Left ventricle myocardium inferior (tissue), 1 donor: ENCODE measurements at regions not wholly inside any gene's neighbourhood (a gene's known extent, or its start where the extent isn't known, plus 50 kb on each side); places are given as distances from the start of the nearest gene placed in this dataset.

ENCODE experiments used
- DNase-seq: peaks from one replicate; pipeline ENCODE4 v3.0.0-alpha.2; 2020
- H3K27ac ChIP-seq: fragments of 200-600 bp; replicated peaks from 2 replicates; pipeline ENCODE4 v1.8.0; 2021
- H3K27me3 ChIP-seq: fragments of 200-600 bp; 2 replicates; pipeline ENCODE4 v1.8.0; 2021; ENCODE audit warnings: low read depth
- H3K36me3 ChIP-seq: fragments of 200-600 bp; 2 replicates; pipeline ENCODE4 v1.8.0; 2021
- H3K4me1 ChIP-seq: fragments of 200-600 bp; 2 replicates; pipeline ENCODE4 v1.8.0; 2021
- H3K4me3 ChIP-seq: fragments of 200-600 bp; 2 replicates; pipeline ENCODE4 v1.8.0; 2021; ENCODE audit warnings: mild to moderate bottlenecking, moderate library complexity
- H3K9me3 ChIP-seq: fragments of 200-600 bp; replicated peaks from 2 replicates; pipeline ENCODE4 v1.8.0; 2021
- intact Hi-C: fragments of 100-400 bp; cut with micrococcal nuclease; formaldehyde crosslinking; loops from one replicate; pipeline ENCODE4 v1.11.0; 2022
- TF ChIP-seq, protein P1 (sequence below): fragments of 200-600 bp; IDR thresholded peaks from 2 replicates; pipeline ENCODE4 v1.8.0; 2021; ENCODE audit warnings: antibody characterized with exemption, mild to moderate bottlenecking, borderline replicate concordance
- donor health status: DM: no; HTN: yes; CAD: no; lungs with severe emphysema.

GRCh38 chr5:60014331-60014730, 120.8 kb upstream of the PDE4D start:
- no peaks in the 10 kb centered on the region for H3K4me1 ChIP-seq
- TF ChIP-seq, protein P1, sequence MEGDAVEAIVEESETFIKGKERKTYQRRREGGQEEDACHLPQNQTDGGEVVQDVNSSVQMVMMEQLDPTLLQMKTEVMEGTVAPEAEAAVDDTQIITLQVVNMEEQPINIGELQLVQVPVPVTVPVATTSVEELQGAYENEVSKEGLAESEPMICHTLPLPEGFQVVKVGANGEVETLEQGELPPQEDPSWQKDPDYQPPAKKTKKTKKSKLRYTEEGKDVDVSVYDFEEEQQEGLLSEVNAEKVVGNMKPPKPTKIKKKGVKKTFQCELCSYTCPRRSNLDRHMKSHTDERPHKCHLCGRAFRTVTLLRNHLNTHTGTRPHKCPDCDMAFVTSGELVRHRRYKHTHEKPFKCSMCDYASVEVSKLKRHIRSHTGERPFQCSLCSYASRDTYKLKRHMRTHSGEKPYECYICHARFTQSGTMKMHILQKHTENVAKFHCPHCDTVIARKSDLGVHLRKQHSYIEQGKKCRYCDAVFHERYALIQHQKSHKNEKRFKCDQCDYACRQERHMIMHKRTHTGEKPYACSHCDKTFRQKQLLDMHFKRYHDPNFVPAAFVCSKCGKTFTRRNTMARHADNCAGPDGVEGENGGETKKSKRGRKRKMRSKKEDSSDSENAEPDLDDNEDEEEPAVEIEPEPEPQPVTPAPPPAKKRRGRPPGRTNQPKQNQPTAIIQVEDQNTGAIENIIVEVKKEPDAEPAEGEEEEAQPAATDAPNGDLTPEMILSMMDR = no peak
- intact Hi-C loops = no loop called here

DNA sequence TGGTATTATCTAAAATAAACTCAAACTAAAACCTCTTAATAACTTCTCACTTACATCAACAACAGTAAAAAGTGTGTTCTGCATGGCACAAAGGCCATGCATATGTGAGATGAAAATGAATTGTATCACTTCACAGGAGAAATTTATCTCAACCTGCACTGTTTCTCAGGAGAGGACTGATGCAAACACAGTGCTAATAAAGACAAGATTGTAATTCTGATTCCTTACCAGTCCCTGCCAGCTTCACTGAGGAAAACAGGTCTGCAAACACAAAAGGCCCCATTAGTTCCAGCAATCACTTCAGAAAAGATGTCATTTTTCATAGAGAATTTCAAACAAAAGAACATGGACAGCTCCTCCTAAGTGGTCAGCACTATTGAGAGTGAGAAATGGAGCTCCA, 117.3 kb upstream of the PDE4D start:
- no peak overlapping the region for H3K4me3 ChIP-seq
- no peaks in the 10 kb centered on the region for H3K36me3 ChIP-seq
- intact Hi-C loops = no loop called here
- DNase-seq = no peak
- no peaks in the 10 kb centered on the region for H3K4me1 ChIP-seq
- peaks cover 3% of the 10 kb centered on the region for H3K9me3 ChIP-seq
- TF ChIP-seq, protein P1 = no peak
- no peak overlapping the region for H3K27ac ChIP-seq
- H3K27me3 ChIP-seq = no peaks in the 10 kb centered on the region

More at GRCh38 chr5:60014331-60014730, 120.8 kb upstream of the PDE4D start:
- no peak for DNase-seq
- H3K27me3 ChIP-seq = no peaks in the 10 kb centered on the region
- no peak overlapping the region for H3K4me3 ChIP-seq
- H3K27ac ChIP-seq = no peak overlapping the region
- no peaks in the 10 kb centered on the region for H3K36me3 ChIP-seq
- peaks cover 18% of the 10 kb centered on the region for H3K9me3 ChIP-seq

DNA sequence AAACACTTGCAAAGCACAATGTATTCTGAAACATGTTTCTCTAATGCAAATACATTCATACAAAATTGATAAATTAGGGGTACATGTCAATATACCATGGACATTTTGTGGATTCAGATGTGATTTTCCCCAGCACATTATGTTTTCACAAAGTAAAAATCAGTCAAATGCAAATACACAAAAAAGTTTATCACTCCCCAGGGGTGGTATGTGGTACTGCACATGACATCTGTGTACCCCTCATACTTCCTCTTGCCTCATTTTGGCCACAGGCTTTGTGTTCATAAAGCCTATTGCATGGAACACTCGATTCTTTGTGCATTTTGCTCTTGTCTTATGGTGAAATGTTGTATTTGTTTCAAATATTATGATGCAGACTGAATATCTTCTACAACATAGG, 116.8 kb upstream of the PDE4D start:
- TF ChIP-seq, protein P1 = no peak
- Histone ChIP-seq H3K4me1 (no peaks in the 10 kb centered on the region), H3K27me3 (no peaks in the 10 kb centered on the region), H3K9me3 (peaks cover 3% of the 10 kb centered on the region), H3K36me3 (no peaks in the 10 kb centered on the region), H3K27ac (no peak overlapping the region), H3K4me3 (no peak overlapping the region)
- DNase-seq = no peak
- intact Hi-C loops = no loop called here

DNA sequence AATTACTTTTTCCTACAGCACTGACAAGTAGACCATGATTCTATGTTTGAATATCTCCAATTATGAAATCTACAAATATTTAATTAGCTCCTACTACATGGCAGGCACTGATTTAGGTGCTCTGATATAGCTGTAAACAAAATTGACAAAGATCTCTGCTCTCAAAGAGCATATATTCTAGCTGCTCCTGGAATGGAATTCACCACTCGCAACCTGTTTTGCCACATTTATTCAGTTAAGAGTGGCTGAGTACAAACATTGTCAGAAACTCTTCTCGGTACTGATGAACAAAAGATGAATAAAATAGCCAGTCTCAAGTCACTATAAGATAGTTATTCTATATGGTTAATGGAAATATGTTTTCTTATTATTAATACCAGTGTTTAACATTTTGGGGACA, 114.2 kb upstream of the PDE4D start:
- peaks cover 21% of the 10 kb centered on the region for H3K9me3 ChIP-seq
- TF ChIP-seq, protein P1 = no peak
- H3K27ac ChIP-seq = no peak overlapping the region
- intact Hi-C loops = no loop called here
- DNase-seq = no peak
- H3K36me3 ChIP-seq = no peaks in the 10 kb centered on the region
- H3K27me3 ChIP-seq = no peaks in the 10 kb centered on the region
- H3K4me3 ChIP-seq = no peak overlapping the region
- no peaks in the 10 kb centered on the region for H3K4me1 ChIP-seq

DNA sequence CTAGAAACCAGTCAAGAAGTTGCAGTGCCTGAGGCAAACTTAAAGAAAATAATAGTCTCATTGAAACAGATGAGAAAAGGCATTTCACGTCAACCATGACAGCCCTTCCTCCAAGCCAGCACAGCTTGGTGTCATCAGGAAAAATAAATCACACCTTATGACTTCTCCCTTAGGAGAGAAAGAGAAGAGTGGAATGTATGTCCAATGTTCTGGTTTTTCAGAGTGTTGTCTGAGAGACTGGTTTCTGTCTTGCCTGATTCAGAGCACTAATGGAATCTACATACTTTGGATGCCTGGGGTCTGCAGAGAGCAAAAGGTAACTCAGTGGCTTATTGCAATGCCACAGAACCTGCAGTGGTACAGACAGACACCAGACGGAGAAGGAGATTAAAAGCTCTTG, 105.5 kb upstream of the PDE4D start:
- TF ChIP-seq, protein P1 = no peak
- Histone ChIP-seq H3K9me3 (peaks cover 51% of the 10 kb centered on the region), H3K4me3 (no peak overlapping the region), H3K27me3 (no peaks in the 10 kb centered on the region), H3K36me3 (no peaks in the 10 kb centered on the region), H3K27ac (no peak overlapping the region), H3K4me1 (no peaks in the 10 kb centered on the region)
- DNase-seq = no peak
- intact Hi-C loops = no loop called here

DNA sequence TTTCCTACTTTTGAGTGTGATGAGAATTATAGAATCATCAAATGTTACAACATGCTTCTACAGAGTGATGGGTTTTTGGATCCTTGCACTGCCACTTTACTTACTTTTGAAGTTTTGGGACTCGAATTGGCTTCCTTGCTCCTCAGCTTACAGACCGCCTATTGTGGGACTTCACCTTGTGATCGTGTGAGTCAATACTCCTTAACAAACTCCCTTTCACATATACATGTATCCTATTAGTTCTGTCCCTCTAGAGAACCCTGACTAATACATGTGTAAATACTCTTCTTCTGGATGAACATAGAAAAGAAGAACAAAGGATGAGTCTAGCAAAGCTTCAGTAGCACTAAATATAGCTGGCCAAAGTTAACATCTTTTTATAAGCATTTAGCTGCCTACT, 98.7 kb upstream of the PDE4D start:
- no peaks in the 10 kb centered on the region for H3K4me1 ChIP-seq
- H3K4me3 ChIP-seq = no peak overlapping the region
- DNase-seq = no peak
- TF ChIP-seq, protein P1 = no peak
- no peak overlapping the region for H3K27ac ChIP-seq
- intact Hi-C loops = no loop called here
- no peaks in the 10 kb centered on the region for H3K27me3 ChIP-seq
- no peaks in the 10 kb centered on the region for H3K36me3 ChIP-seq
- H3K9me3 ChIP-seq = no peaks in the 10 kb centered on the region
